Neural cell (in vitro differentiated cells): ENCODE measurements at regions not wholly inside any gene's neighbourhood (a gene's known extent, or its start where the extent isn't known, plus 50 kb on each side); places are given as distances from the start of the nearest gene placed in this dataset.

Experiments
- H2AFZ ChIP-seq: fragments of 200-600, 300-800 bp; sonication (generic), shearing (Covaris generic); 2 replicates; pipeline ENCODE4 v1.6.0; 2014; ENCODE audit warnings: low read depth, mild to moderate bottlenecking, antibody characterized with exemption, low read length, moderate library complexity
- H3F3A ChIP-seq: fragments of 200-600 bp; shearing (Covaris generic); 2 replicates; pipeline ENCODE4 v1.6.1; 2016; ENCODE audit warnings: mild to moderate bottlenecking, moderate library complexity, mixed read lengths, antibody characterized with exemption, low read length; ENCODE audit not compliant: insufficient read depth, poor library complexity, severe bottlenecking
- H3K27ac ChIP-seq: fragments of 200-600, 300-800 bp; sonication (generic), shearing (Covaris generic); 2 replicates; pipeline ENCODE4 v1.5.1; 2014; ENCODE audit warnings: mild to moderate bottlenecking, low read length, moderate library complexity
- H3K27me3 ChIP-seq: fragments of 300-800, 200-600 bp; sonication (generic), shearing (Covaris generic); 2 replicates; pipeline ENCODE4 v1.6.0; 2014; ENCODE audit warnings: mild to moderate bottlenecking, low read depth, low read length, moderate library complexity; ENCODE audit not compliant: insufficient read depth
- H3K36me3 ChIP-seq: fragments of 300-800, 200-600 bp; sonication (generic), shearing (Covaris generic); 2 replicates; pipeline ENCODE4 v1.5.1; 2014; ENCODE audit warnings: mild to moderate bottlenecking, antibody characterized with exemption, low read length, moderate library complexity; ENCODE audit not compliant: insufficient read depth
- H3K4me2 ChIP-seq: fragments of 300-800, 200-600 bp; sonication (generic), shearing (Covaris generic); 2 replicates; pipeline ENCODE4 v1.6.0; 2014; ENCODE audit warnings: mild to moderate bottlenecking, low read length
- H3K4me3 ChIP-seq: fragments of 300-800, 200-600 bp; sonication (generic), shearing (Covaris generic); 2 replicates; pipeline ENCODE4 v1.5.1; 2014; ENCODE audit warnings: mild to moderate bottlenecking, low read length, moderate library complexity
- H3K79me2 ChIP-seq: fragments of 200-600 bp; shearing (Covaris generic); replicated peaks from 2 replicates; pipeline ENCODE4 v1.6.0; 2014; ENCODE audit warnings: mild to moderate bottlenecking, low read length, moderate library complexity; ENCODE audit not compliant: insufficient read depth
- H3K9ac ChIP-seq: fragments of 300-800, 200-600 bp; sonication (generic), shearing (Covaris generic); 2 replicates; pipeline ENCODE4 v1.6.1; 2016; ENCODE audit warnings: mild to moderate bottlenecking, low read length, mixed read lengths
- H3K9me2 ChIP-seq: fragments of 200-600 bp; shearing (Covaris generic); 2 replicates; pipeline ENCODE4 v1.6.1; 2016; ENCODE audit warnings: mild to moderate bottlenecking, low read length, mixed read lengths; ENCODE audit not compliant: insufficient read depth
- H3K9me3 ChIP-seq: fragments of 200-600, 300-800 bp; sonication (generic), shearing (Covaris generic); 2 replicates; pipeline ENCODE4 v1.6.1; 2016; ENCODE audit warnings: mild to moderate bottlenecking, mixed run types, low read length, moderate library complexity, mixed read lengths
- H4K20me1 ChIP-seq: fragments of 200-600 bp; shearing (Covaris generic); 2 replicates; pipeline ENCODE4 v1.6.1; 2016; ENCODE audit warnings: mild to moderate bottlenecking, mixed run types; ENCODE audit not compliant: insufficient read depth
- EP300 ChIP-seq: fragments of 450-650 bp; conservative IDR thresholded peaks from 2 replicates; pipeline ENCODE4 v1.6.1; 2014; ENCODE audit warnings: antibody characterized with exemption, mild to moderate bottlenecking, moderate library complexity; ENCODE audit not compliant: poor library complexity, severe bottlenecking
- EZH2 ChIP-seq: fragments of 200-600, 300-800 bp; shearing (Covaris generic), sonication (generic); IDR thresholded peaks from 2 replicates; pipeline ENCODE4 v1.6.1; 2014; ENCODE audit warnings: antibody characterized with exemption, low read length, borderline replicate concordance, mild to moderate bottlenecking; ENCODE audit not compliant: insufficient read depth, poor library complexity, severe bottlenecking
- MXI1 ChIP-seq: fragments of 450-650 bp; conservative IDR thresholded peaks from 2 replicates; pipeline ENCODE4 v1.6.1; 2014; ENCODE audit warnings: antibody characterized with exemption, mild to moderate bottlenecking; ENCODE audit not compliant: poor library complexity, severe bottlenecking
- RAD21 ChIP-seq: fragments of 450-650 bp; conservative IDR thresholded peaks from 2 replicates; pipeline ENCODE4 v1.6.1; 2014; ENCODE audit warnings: antibody characterized with exemption, mild to moderate bottlenecking, moderate library complexity
- TF ChIP-seq, protein P1 (sequence below): IDR thresholded peaks from 2 replicates; pipeline ENCODE4 v1.6.1; 2012; ENCODE audit warnings: borderline replicate concordance

DNA sequence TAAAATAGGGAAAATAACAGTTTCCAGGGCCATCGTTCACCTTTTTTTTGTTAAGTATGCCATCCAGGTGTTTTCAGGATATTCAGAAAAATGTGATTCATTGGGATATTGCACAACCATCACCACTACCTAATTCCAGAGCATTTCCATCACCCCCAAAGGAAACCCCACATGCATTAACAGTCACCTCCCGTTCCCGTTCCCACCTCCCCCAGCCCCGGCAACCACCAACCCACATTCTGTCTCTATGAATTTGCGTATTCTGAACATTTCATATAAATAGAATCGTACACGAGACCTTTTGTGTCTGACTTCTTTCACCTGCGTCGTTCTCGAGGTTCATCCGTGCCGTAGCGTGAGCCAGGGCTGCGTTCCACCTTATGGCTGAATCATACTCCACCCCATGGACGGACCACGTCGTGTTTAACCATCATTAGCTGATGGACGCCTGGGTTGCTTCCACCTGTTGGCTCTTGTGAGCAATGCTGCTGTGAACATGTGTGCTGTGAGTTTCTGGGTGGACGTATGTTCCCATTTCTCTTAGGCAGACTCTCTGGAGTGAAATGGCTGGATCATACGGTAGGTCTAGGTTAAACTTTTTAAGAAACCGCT is 51.0 kb upstream of the NCOR2 start:
- Histone ChIP-seq H2AFZ (no peak overlapping the region), H3K27ac (no peak overlapping the region), H3K36me3 (no peaks in the 10 kb centered on the region), H3K9ac (no peak overlapping the region), H3K9me3 (no peaks in the 10 kb centered on the region), H3K4me2 (no peak overlapping the region), H3K79me2 (no peaks in the 10 kb centered on the region), H4K20me1 (no peaks in the 10 kb centered on the region), H3K27me3 (no peaks in the 10 kb centered on the region), H3K9me2 (no peaks in the 10 kb centered on the region), H3F3A (no peaks in the 10 kb centered on the region), H3K4me3 (no peak overlapping the region)
- TF ChIP-seq, protein P1, sequence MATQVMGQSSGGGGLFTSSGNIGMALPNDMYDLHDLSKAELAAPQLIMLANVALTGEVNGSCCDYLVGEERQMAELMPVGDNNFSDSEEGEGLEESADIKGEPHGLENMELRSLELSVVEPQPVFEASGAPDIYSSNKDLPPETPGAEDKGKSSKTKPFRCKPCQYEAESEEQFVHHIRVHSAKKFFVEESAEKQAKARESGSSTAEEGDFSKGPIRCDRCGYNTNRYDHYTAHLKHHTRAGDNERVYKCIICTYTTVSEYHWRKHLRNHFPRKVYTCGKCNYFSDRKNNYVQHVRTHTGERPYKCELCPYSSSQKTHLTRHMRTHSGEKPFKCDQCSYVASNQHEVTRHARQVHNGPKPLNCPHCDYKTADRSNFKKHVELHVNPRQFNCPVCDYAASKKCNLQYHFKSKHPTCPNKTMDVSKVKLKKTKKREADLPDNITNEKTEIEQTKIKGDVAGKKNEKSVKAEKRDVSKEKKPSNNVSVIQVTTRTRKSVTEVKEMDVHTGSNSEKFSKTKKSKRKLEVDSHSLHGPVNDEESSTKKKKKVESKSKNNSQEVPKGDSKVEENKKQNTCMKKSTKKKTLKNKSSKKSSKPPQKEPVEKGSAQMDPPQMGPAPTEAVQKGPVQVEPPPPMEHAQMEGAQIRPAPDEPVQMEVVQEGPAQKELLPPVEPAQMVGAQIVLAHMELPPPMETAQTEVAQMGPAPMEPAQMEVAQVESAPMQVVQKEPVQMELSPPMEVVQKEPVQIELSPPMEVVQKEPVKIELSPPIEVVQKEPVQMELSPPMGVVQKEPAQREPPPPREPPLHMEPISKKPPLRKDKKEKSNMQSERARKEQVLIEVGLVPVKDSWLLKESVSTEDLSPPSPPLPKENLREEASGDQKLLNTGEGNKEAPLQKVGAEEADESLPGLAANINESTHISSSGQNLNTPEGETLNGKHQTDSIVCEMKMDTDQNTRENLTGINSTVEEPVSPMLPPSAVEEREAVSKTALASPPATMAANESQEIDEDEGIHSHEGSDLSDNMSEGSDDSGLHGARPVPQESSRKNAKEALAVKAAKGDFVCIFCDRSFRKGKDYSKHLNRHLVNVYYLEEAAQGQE: no peak
- TF ChIP-seq EZH2 (no peak), RAD21 (no peak)

DNA sequence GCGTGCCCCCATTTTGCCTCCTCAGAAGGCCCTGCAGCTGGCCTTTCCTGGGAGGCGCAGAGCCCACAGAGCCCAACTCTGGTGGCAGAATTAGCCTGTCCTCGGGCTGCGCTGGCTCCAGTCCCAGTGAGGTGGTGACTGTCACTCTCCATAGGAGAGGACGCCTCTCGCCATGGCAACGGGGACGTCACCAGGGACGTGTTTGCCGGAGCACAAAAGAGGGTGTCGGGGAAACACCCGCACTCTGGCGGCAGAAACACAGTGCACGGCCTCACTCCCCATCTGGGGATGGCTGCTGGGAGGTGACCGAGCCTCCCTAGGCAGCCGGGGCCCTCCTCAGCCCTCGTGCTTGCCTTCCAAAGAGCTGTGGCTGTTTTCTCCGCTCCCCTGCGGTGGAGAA is 50.2 kb upstream of the NCOR2 start:
- Histone ChIP-seq H3K4me2 (no peak overlapping the region), H3K27ac (no peak overlapping the region), H3K27me3 (no peaks in the 10 kb centered on the region), H3K9ac (peak overlapping the region; percentile 12), H3K9me2 (no peaks in the 10 kb centered on the region), H3K4me3 (no peak overlapping the region), H3K36me3 (no peaks in the 10 kb centered on the region), H3F3A (no peaks in the 10 kb centered on the region), H3K9me3 (no peaks in the 10 kb centered on the region), H2AFZ (no peak overlapping the region), H3K79me2 (no peaks in the 10 kb centered on the region), H4K20me1 (no peaks in the 10 kb centered on the region)
- TF ChIP-seq EP300: peak; percentile 13
- no peak for TF ChIP-seq MXI1
